ENCODE measurements at regions not wholly inside any gene's neighbourhood (a gene's known extent, or its start where the extent isn't known, plus 50 kb on each side); places are given as distances from the start of the nearest gene placed in this dataset.

GRCh38 chr11:103661185-103661584, 375.3 kb upstream of the DDI1 start (continued):
- TF ChIP-seq EGR1 (IDR thresholded peaks at IDR 0.05; ENCODE audit: borderline replicate concordance in 1 of 2, low read depth in 2 of 2, low read length in 2 of 2), result no peak
- no peak for TF ChIP-seq POLR2A (IDR thresholded peaks at IDR 0.05; ENCODE audit: low read depth, low read length)
- TF ChIP-seq SMAD5 (IDR thresholded peaks at IDR 0.05; ENCODE audit: low read depth), result no peak
- no peak for TF ChIP-seq RAD21 (IDR thresholded peaks at IDR 0.05; ENCODE audit: insufficient read depth, low read depth, low read length)
- TF ChIP-seq NFXL1 (IDR thresholded peaks at IDR 0.05; ENCODE audit: borderline replicate concordance), result no peak
- no peak for TF ChIP-seq BCL11A (IDR thresholded peaks at IDR 0.05; ENCODE audit: low read depth, low read length)

DNA sequence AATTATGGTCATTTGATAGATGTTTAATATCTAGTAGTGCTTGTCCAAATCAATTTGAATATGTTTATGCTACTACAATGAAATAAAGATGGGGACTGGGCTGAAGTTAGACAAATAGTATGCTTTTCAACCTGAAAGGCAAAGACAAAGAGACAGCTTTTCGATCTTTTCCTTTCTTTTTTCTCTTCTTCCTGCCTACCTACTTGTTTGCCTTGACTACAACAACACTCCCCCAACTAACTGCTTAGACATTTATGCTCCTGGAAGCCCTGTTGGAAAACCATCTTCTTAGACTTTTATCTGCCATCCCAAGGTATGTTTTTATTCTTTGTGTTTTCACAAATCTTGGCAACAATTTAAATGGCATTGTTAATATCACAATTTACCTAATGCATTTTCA, 374.4 kb upstream of the DDI1 start:
- 0% methylated on average over 1 of the region's 1 CpG for WGBS (ENCODE audit: insufficient coverage, insufficient replicate concordance, low lambda C conversion rate, missing lambda C conversion rate)
- in situ Hi-C loops (cut with MboI), result no loop called here
- SMC1A ChIA-PET (ENCODE audit: uncharacterized antibody, unreplicated experiment), result no interaction called here
- no peak overlapping the region for H3K4me2 ChIP-seq (ENCODE audit: control insufficient read depth, insufficient read depth)
- H3K36me3 ChIP-seq (ENCODE audit: control insufficient read depth in 2 of 2, insufficient read depth in 2 of 2, low read length in 1 of 2), result no peaks in the 10 kb centered on the region
- FAIRE-seq (no peak), ATAC-seq (no peak), DNase-seq (ENCODE audit: low read depth, low spot score) (no peak)
- H3K4me3 ChIP-seq, result no peak overlapping the region
- POLR2A ChIA-PET, result no interaction called here
- H3K79me2 ChIP-seq (ENCODE audit: control insufficient read depth, insufficient read depth, low read length), result no peaks in the 10 kb centered on the region
- intact Hi-C loops (cut with micrococcal nuclease; ENCODE audit: unreplicated experiment), result no loop called here
- H3K9ac ChIP-seq (ENCODE audit: control insufficient read depth, insufficient read depth, low read length), result no peak overlapping the region
- no peaks in the 10 kb centered on the region for H3K27me3 ChIP-seq (replicated peaks in 1 of 2; ENCODE audit: control insufficient read depth in 2 of 2, insufficient read depth in 2 of 2, low read length in 1 of 2)
- TF ChIP-seq SP1 (IDR thresholded peaks at IDR 0.05; ENCODE audit: low read depth, low read length) (no peak), CEBPB (IDR thresholded peaks at IDR 0.05; ENCODE audit: borderline replicate concordance in 1 of 2, low read depth in 2 of 2, low read length in 2 of 2) (no peak), GABPA (IDR thresholded peaks at IDR 0.05; ENCODE audit: low read depth) (no peak), SRF (IDR thresholded peaks at IDR 0.05; ENCODE audit: low read depth in 2 of 2, low read length in 2 of 2) (no peak)
- TF ChIP-seq, protein P1, sequence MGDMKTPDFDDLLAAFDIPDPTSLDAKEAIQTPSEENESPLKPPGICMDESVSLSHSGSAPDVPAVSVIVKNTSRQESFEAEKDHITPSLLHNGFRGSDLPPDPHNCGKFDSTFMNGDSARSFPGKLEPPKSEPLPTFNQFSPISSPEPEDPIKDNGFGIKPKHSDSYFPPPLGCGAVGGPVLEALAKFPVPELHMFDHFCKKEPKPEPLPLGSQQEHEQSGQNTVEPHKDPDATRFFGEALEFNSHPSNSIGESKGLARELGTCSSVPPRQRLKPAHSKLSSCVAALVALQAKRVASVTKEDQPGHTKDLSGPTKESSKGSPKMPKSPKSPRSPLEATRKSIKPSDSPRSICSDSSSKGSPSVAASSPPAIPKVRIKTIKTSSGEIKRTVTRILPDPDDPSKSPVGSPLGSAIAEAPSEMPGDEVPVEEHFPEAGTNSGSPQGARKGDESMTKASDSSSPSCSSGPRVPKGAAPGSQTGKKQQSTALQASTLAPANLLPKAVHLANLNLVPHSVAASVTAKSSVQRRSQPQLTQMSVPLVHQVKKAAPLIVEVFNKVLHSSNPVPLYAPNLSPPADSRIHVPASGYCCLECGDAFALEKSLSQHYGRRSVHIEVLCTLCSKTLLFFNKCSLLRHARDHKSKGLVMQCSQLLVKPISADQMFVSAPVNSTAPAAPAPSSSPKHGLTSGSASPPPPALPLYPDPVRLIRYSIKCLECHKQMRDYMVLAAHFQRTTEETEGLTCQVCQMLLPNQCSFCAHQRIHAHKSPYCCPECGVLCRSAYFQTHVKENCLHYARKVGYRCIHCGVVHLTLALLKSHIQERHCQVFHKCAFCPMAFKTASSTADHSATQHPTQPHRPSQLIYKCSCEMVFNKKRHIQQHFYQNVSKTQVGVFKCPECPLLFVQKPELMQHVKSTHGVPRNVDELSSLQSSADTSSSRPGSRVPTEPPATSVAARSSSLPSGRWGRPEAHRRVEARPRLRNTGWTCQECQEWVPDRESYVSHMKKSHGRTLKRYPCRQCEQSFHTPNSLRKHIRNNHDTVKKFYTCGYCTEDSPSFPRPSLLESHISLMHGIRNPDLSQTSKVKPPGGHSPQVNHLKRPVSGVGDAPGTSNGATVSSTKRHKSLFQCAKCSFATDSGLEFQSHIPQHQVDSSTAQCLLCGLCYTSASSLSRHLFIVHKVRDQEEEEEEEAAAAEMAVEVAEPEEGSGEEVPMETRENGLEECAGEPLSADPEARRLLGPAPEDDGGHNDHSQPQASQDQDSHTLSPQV (IDR thresholded peaks at IDR 0.05), result no peak
- TF ChIP-seq, protein P2, sequence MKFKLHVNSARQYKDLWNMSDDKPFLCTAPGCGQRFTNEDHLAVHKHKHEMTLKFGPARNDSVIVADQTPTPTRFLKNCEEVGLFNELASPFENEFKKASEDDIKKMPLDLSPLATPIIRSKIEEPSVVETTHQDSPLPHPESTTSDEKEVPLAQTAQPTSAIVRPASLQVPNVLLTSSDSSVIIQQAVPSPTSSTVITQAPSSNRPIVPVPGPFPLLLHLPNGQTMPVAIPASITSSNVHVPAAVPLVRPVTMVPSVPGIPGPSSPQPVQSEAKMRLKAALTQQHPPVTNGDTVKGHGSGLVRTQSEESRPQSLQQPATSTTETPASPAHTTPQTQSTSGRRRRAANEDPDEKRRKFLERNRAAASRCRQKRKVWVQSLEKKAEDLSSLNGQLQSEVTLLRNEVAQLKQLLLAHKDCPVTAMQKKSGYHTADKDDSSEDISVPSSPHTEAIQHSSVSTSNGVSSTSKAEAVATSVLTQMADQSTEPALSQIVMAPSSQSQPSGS (IDR thresholded peaks at IDR 0.05; ENCODE audit: low read length), result no peak
- no peaks in the 10 kb centered on the region for H3K4me1 ChIP-seq (ENCODE audit: control insufficient read depth, insufficient read depth, low read length)
- no TSS peak for BruUV-seq (replicated peaks)
- H3K9me3 ChIP-seq (replicated peaks; ENCODE audit: control insufficient read depth, insufficient read depth, low read length), result no peaks in the 10 kb centered on the region
- H3K27ac ChIP-seq (ENCODE audit: control insufficient read depth, insufficient read depth), result no peak overlapping the region
- CTCF ChIA-PET, result no interaction called here
- H4K20me1 ChIP-seq (ENCODE audit: control insufficient read depth, insufficient read depth), result no peaks in the 10 kb centered on the region
- RAD21 ChIA-PET (ENCODE audit: unreplicated experiment), result no interaction called here
- no peak overlapping the region for H2AFZ ChIP-seq (ENCODE audit: control insufficient read depth, low read depth, low read length)

Data from GM12878 (cell line).